GM12878 (cell line): ENCODE measurements at regions not wholly inside any gene's neighbourhood (a gene's known extent, or its start where the extent isn't known, plus 50 kb on each side); places are given as distances from the start of the nearest gene placed in this dataset.

Experiments
- DPF2 ChIP-seq: fragments of 450-650 bp; IDR thresholded peaks from 2 replicates; pipeline ENCODE4 v1.6.1; 2017; ENCODE audit warnings: mild to moderate bottlenecking
- FOXK2 ChIP-seq: fragments of 450-650 bp; IDR thresholded peaks from 2 replicates; pipeline ENCODE4 v1.6.1; 2017; ENCODE audit warnings: mild to moderate bottlenecking, moderate library complexity
- GATAD2B ChIP-seq: fragments of 450-650 bp; conservative IDR thresholded peaks from 2 replicates; pipeline ENCODE4 v1.6.1; 2017; ENCODE audit warnings: low read depth, mild to moderate bottlenecking, moderate library complexity
- HDAC2 ChIP-seq: fragments of 200-600 bp; sonication (generic); IDR thresholded peaks from 2 replicates; pipeline ENCODE4 v1.6.1; 2017
- SRF ChIP-seq, 2 experiments: IDR thresholded peaks; 2 replicates each; pipeline ENCODE4 v1.6.1; 2011; ENCODE audit warnings: low read depth in 2 of 2, low read length in 2 of 2, mild to moderate bottlenecking in 1 of 2, moderate library complexity in 1 of 2
- STAT1 ChIP-seq: fragments of 450-650 bp; conservative IDR thresholded peaks from 2 replicates; pipeline ENCODE4 v1.6.1; 2014; ENCODE audit warnings: antibody characterized with exemption, mild to moderate bottlenecking
- ZBTB11 ChIP-seq: fragments of 450-650 bp; formaldehyde crosslinking; IDR thresholded peaks from 2 replicates; pipeline ENCODE4 v1.5.0; 2022; ENCODE audit warnings: mild to moderate bottlenecking, missing genetic modification characterization
- TF ChIP-seq, protein P1 (sequence below): IDR thresholded peaks from 2 replicates; pipeline ENCODE4 v1.6.1; 2012; ENCODE audit warnings: mild to moderate bottlenecking, low read depth, low read length
- TF ChIP-seq, protein P2 (sequence below): fragments of 450-650 bp; IDR thresholded peaks from 2 replicates; pipeline ENCODE4 v1.6.1; 2016; ENCODE audit warnings: mild to moderate bottlenecking, moderate library complexity, borderline replicate concordance

GRCh38 chr2:65558743-65559142 is 126.3 kb upstream of the SPRED2 start (continued):
- TF ChIP-seq, protein P1, sequence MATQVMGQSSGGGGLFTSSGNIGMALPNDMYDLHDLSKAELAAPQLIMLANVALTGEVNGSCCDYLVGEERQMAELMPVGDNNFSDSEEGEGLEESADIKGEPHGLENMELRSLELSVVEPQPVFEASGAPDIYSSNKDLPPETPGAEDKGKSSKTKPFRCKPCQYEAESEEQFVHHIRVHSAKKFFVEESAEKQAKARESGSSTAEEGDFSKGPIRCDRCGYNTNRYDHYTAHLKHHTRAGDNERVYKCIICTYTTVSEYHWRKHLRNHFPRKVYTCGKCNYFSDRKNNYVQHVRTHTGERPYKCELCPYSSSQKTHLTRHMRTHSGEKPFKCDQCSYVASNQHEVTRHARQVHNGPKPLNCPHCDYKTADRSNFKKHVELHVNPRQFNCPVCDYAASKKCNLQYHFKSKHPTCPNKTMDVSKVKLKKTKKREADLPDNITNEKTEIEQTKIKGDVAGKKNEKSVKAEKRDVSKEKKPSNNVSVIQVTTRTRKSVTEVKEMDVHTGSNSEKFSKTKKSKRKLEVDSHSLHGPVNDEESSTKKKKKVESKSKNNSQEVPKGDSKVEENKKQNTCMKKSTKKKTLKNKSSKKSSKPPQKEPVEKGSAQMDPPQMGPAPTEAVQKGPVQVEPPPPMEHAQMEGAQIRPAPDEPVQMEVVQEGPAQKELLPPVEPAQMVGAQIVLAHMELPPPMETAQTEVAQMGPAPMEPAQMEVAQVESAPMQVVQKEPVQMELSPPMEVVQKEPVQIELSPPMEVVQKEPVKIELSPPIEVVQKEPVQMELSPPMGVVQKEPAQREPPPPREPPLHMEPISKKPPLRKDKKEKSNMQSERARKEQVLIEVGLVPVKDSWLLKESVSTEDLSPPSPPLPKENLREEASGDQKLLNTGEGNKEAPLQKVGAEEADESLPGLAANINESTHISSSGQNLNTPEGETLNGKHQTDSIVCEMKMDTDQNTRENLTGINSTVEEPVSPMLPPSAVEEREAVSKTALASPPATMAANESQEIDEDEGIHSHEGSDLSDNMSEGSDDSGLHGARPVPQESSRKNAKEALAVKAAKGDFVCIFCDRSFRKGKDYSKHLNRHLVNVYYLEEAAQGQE: no peak
- TF ChIP-seq, protein P2, sequence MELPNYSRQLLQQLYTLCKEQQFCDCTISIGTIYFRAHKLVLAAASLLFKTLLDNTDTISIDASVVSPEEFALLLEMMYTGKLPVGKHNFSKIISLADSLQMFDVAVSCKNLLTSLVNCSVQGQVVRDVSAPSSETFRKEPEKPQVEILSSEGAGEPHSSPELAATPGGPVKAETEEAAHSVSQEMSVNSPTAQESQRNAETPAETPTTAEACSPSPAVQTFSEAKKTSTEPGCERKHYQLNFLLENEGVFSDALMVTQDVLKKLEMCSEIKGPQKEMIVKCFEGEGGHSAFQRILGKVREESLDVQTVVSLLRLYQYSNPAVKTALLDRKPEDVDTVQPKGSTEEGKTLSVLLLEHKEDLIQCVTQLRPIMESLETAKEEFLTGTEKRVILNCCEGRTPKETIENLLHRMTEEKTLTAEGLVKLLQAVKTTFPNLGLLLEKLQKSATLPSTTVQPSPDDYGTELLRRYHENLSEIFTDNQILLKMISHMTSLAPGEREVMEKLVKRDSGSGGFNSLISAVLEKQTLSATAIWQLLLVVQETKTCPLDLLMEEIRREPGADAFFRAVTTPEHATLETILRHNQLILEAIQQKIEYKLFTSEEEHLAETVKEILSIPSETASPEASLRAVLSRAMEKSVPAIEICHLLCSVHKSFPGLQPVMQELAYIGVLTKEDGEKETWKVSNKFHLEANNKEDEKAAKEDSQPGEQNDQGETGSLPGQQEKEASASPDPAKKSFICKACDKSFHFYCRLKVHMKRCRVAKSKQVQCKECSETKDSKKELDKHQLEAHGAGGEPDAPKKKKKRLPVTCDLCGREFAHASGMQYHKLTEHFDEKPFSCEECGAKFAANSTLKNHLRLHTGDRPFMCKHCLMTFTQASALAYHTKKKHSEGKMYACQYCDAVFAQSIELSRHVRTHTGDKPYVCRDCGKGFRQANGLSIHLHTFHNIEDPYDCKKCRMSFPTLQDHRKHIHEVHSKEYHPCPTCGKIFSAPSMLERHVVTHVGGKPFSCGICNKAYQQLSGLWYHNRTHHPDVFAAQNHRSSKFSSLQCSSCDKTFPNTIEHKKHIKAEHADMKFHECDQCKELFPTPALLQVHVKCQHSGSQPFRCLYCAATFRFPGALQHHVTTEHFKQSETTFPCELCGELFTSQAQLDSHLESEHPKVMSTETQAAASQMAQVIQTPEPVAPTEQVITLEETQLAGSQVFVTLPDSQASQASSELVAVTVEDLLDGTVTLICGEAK: no peak
- no peak for TF ChIP-seq HDAC2
- TF ChIP-seq STAT1: no peak
- TF ChIP-seq SRF (IDR thresholded peaks at IDR 0.05; ENCODE audit: low read depth in 2 of 2, low read length in 2 of 2): no peak
- no peak for TF ChIP-seq FOXK2
- no peak for TF ChIP-seq ZBTB11 (CRISPR knock-in tag)
- TF ChIP-seq GATAD2B: no peak
- TF ChIP-seq DPF2: no peak
